ENCODE measurements at regions not wholly inside any gene's neighbourhood (a gene's known extent, or its start where the extent isn't known, plus 50 kb on each side); places are given as distances from the start of the nearest gene placed in this dataset.

DNA sequence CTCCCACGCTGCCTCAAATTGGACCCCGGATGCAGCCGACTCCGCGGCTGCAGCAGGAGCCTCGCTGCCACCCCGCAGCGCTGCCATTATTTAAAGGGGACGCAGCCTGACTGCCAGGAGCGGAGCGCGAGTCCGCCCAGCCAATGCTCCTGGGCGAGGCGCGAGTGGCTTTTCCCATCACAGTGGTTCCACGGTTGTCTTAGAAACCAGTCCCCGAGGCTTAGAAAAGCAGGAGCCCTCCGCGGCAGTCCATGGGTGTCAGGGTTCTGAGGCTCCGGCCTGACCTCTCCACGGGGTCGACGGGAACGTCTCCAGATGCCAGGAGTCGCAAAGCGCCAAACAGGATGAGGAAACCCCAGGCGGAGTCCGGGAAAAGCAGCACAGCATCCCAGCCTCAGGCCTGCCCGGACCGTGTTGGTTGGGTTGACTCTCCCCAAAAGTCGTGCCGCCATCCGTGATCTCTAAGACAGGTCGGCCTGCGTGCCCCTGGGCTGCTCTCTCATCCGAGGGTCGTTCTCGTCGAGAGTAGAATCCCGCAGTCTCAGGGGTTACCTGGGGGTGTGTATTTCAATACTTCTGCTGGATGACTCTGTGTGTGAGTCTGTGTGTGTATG is 975.8 kb upstream of the DEFB115 start:
- no peak for TF ChIP-seq TARDBP (IDR thresholded peaks at IDR 0.05)
- TF ChIP-seq FOXA1 (IDR thresholded peaks at IDR 0.05) = no peak
- no peak for TF ChIP-seq SUZ12 (IDR thresholded peaks at IDR 0.05)
